ENCODE measurements at regions not wholly inside any gene's neighbourhood (a gene's known extent, or its start where the extent isn't known, plus 50 kb on each side); places are given as distances from the start of the nearest gene placed in this dataset.
"Not testable (repeated sequence)": the region's sequence is repeated elsewhere in the genome, so short reads cannot be mapped to it uniquely, and the experiment has no call there.

DNA sequence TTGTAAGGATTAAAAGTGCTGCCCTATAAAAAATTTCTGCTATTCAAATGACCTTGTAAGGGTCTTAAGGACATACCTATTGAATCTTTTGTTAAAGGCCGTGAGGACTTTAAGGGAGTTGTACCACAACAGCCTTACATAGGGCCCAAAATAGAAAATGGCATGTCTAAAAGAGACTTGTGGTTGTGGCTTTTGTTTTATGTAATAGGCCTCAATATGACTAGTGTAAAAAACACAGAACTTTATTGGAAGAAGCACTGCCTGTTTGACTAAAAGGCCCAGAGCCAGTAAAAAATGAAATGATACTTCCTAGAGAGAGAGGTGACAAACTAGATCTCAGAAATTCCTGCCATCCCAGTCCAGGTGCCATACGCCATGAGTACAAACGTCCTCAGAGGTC lies 286.6 kb downstream of the SEMA3D start:
- ChIA-PET CTCF (no interaction called here), POLR2A (no interaction called here)
- DNase-seq (ENCODE audit: extremely low spot score) = no peak
- TF ChIP-seq LEF1 (IDR thresholded peaks at IDR 0.05; ENCODE audit: borderline replicate concordance) (no peak), ARNT (IDR thresholded peaks at IDR 0.05) (no peak), FOXK2 (IDR thresholded peaks at IDR 0.05) (no peak), SUZ12 (IDR thresholded peaks at IDR 0.05) (no peak), CTBP1 (IDR thresholded peaks at IDR 0.05; ENCODE audit: borderline replicate concordance) (no peak), ZNF384 (IDR thresholded peaks at IDR 0.05) (no peak), HDGF (IDR thresholded peaks at IDR 0.05; ENCODE audit: borderline replicate concordance) (no peak), ELF4 (IDR thresholded peaks at IDR 0.05) (no peak), L3MBTL2 (conservative IDR thresholded peaks at IDR 0.05) (no peak), SP1 (IDR thresholded peaks at IDR 0.05) (no peak)
- TF ChIP-seq, protein P1, sequence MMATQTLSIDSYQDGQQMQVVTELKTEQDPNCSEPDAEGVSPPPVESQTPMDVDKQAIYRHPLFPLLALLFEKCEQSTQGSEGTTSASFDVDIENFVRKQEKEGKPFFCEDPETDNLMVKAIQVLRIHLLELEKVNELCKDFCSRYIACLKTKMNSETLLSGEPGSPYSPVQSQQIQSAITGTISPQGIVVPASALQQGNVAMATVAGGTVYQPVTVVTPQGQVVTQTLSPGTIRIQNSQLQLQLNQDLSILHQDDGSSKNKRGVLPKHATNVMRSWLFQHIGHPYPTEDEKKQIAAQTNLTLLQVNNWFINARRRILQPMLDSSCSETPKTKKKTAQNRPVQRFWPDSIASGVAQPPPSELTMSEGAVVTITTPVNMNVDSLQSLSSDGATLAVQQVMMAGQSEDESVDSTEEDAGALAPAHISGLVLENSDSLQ (IDR thresholded peaks at IDR 0.05) = no peak

DNA sequence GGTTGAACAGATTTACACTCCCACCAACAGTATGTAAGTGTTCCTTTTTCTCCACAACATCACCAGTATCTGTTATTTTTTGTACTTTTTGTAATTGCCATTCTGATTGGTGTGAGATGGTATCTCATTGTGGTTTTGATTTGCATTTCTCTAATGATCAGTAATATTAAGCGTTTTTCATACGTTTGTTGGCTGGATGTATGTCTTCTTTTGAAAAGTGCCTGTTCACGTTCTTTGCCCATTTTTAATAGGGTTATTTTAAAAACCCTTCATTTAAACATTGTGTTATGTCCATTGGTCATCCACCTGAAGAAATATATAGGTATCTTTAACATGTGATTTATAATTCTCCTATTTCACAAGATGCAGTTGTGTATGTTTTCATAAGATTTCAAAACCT lies 291.3 kb downstream of the SEMA3D start:
- POLR2A ChIA-PET = no interaction called here
- CTCF ChIA-PET = no interaction called here
- TF ChIP-seq CTBP1 (IDR thresholded peaks at IDR 0.05; ENCODE audit: borderline replicate concordance) (no peak), L3MBTL2 (conservative IDR thresholded peaks at IDR 0.05) (no peak), SP1 (IDR thresholded peaks at IDR 0.05) (no peak), ARNT (IDR thresholded peaks at IDR 0.05) (no peak), LEF1 (IDR thresholded peaks at IDR 0.05; ENCODE audit: borderline replicate concordance) (no peak), FOXA1 (IDR thresholded peaks at IDR 0.05) (no peak), SUZ12 (IDR thresholded peaks at IDR 0.05) (no peak), ELF4 (IDR thresholded peaks at IDR 0.05) (no peak), BHLHE40 (IDR thresholded peaks at IDR 0.05; ENCODE audit: borderline replicate concordance) (no peak)
- DNase-seq (ENCODE audit: extremely low spot score) = no peak

DNA sequence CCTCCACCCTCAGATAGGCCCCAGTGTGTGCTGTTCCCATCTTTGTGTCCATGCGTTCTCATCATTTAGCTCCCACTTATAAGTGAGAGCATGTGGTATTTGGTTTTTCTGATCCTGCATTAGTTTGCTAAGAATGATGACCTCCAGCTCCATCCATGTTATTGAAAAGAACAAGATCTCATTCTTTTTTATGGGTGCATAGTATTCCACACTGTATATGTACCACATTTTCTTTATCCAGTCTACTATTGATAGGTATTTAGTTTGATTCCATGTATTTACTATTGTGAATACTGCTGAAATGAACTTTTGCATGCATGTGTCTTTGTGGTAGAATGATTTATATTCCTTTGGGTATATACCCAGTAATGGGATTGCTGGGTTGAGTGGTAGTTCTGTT lies 303.3 kb downstream of the SEMA3D start:
- CTCF ChIA-PET; DNase-seq (ENCODE audit: extremely low spot score); POLR2A ChIA-PET: not testable (repeated sequence)

DNA sequence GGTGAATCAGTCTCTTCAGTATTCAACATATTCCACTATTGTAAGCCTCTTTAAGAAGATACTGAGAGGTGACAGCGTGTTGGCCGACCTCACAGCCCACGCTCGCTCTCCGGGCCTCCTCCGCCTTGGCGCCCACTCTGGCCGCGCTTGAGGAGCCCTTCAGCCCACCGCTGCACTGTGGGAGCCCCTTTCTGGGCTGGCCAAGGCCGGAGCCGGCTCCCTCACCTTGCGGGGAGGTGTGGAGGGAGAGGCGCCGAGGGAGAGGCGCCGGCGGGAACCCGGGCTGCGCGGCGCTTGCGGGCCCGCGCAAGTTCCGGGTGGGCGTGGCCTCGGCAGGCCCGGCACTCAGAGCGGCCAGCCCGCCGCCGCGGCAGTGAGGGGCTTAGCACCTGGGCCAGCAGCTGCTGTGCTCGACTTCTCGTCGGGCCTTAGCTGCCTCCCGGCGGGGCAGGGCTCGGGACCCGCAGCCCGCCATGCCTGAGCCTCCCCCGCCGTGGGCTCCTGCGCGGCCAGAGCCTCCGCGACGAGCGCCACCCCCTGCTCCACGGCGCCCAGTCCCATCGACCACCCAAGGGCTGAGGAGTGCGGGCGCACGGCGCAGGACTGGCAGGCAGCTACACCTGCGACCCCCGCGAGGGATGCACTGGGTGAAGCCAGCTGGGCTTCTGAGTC lies 306.4 kb downstream of the SEMA3D start:
- CTCF ChIA-PET = not testable (repeated sequence)

DNA sequence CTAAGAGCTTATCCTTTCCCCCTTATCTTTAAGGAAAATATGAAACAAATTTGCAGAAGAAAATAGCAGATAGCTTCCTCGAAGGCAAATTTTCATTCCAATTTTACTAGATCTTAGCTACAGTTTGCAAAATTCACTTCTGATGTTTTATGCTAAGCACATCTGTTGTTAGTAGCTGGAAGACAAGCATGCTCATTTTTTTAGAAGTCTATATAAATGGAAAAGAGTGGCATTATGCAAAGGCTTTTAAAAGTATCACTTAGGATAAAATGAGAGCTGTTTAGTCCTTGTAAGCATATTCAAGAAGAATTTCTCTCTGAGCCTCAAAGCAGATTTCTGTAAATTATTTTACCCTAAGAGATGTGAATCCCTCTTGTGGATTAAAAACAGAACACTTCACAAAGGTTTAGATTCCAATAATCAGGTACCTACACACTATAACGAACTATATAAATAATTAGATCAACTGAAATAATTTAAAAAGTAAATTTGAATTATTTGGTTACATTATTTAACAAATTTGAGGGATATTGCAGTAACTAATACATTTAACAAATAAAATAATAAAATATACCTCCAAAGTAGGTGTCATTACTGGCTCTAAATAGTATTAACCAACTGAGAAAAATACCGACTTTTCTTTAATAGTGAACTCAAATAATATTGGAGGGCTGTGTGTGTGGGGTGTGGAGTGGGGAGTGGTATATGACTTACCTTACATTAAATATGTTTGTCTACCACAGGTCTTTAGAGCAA lies 307.1 kb downstream of the SEMA3D start:
- ChIA-PET POLR2A (no interaction called here), CTCF (interaction anchor here (0.6 kb wide), 1 partner anchor 164 kb away, joined by 3 read pairs; no protein-coding TSS in a partner anchor)
- DNase-seq (ENCODE audit: extremely low spot score) = no peak
- no peak for TF ChIP-seq SP1 (IDR thresholded peaks at IDR 0.05)
- no peak for TF ChIP-seq CTBP1 (IDR thresholded peaks at IDR 0.05; ENCODE audit: borderline replicate concordance)

More for the DNA sequence above, 306.4 kb downstream of the SEMA3D start:
- DNase-seq (ENCODE audit: extremely low spot score); POLR2A ChIA-PET: not testable (repeated sequence)

DNA sequence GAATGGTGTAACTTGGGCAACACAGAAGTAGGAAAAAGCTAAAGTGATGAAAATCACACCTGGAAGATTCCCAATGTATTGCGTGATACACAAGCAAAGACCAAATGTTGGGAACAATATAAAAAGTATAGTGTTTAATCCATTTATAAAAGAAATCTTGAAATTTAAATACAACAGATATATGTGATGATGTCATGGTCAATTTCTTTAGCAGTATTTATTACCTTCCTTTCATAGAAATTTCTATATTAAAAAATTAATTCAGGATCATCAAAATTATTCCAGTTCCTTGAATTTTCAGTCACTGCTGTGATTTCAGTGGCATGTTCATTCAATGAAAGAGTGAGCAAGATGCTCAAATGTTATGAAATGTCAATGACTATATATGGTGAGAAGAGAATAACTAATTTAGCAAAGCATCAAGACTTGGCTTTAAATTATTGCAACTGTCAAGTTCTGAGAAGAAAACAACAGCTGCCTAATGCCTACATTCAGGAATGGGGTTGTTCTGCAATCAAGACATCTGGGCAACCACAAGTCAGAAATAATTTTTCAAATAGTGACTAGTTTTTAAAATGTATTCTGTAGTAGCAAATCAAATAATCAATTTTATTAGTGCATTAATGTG lies 308.8 kb downstream of the SEMA3D start:
- no peak for TF ChIP-seq ARNT (IDR thresholded peaks at IDR 0.05)
- TF ChIP-seq FOXK2 (IDR thresholded peaks at IDR 0.05) = no peak
- TF ChIP-seq ELF4 (IDR thresholded peaks at IDR 0.05) = no peak
- ChIA-PET CTCF (no interaction called here), POLR2A (no interaction called here)
- no peak for DNase-seq (ENCODE audit: extremely low spot score)

GRCh38 chr7:84876061-84876821 lies 310.6 kb downstream of the SEMA3D start:
- TF ChIP-seq SUZ12 (IDR thresholded peaks at IDR 0.05) (no peak), BHLHE40 (IDR thresholded peaks at IDR 0.05; ENCODE audit: borderline replicate concordance) (no peak), L3MBTL2 (conservative IDR thresholded peaks at IDR 0.05) (no peak), ZNF384 (IDR thresholded peaks at IDR 0.05) (no peak), HDGF (IDR thresholded peaks at IDR 0.05; ENCODE audit: borderline replicate concordance) (no peak), CTBP1 (IDR thresholded peaks at IDR 0.05; ENCODE audit: borderline replicate concordance) (no peak), NFRKB (IDR thresholded peaks at IDR 0.05) (no peak), LEF1 (IDR thresholded peaks at IDR 0.05; ENCODE audit: borderline replicate concordance) (no peak), FOXM1 (IDR thresholded peaks at IDR 0.05; ENCODE audit: borderline replicate concordance) (no peak), TARDBP (IDR thresholded peaks at IDR 0.05) (no peak), ARNT (IDR thresholded peaks at IDR 0.05) (no peak), SP1 (IDR thresholded peaks at IDR 0.05) (no peak), ELF4 (IDR thresholded peaks at IDR 0.05) (no peak), FOXK2 (IDR thresholded peaks at IDR 0.05) (no peak), FOXA1 (IDR thresholded peaks at IDR 0.05) (no peak)
- TF ChIP-seq, protein P1 (IDR thresholded peaks at IDR 0.05) = no peak
- ChIA-PET CTCF (no interaction called here), POLR2A (no interaction called here)
- DNase-seq (ENCODE audit: extremely low spot score) = no peak

Measured in HEK293T (cell line).